ENCODE measurements at regions not wholly inside any gene's neighbourhood (a gene's known extent, or its start where the extent isn't known, plus 50 kb on each side); places are given as distances from the start of the nearest gene placed in this dataset.

- Histone ChIP-seq H3K36me3 (ENCODE audit: insufficient read depth, low read length, poor library complexity, severe bottlenecking) (no peaks in the 10 kb centered on the region), H3K27me3 (replicated peaks; ENCODE audit: insufficient read depth, low read depth, low read length, poor library complexity) (no peaks in the 10 kb centered on the region), H3K27ac (ENCODE audit: low read depth, low read length, poor library complexity, severe bottlenecking) (no peak overlapping the region), H3K4me1 (ENCODE audit: insufficient read depth, low read length, poor library complexity, severe bottlenecking) (no peaks in the 10 kb centered on the region), H3K4me3 (ENCODE audit: low read depth, low read length, poor library complexity, severe bottlenecking) (no peak overlapping the region), H3K9me3 (ENCODE audit: low read depth, low read length, poor library complexity, severe bottlenecking) (no peaks in the 10 kb centered on the region)
- CTCF ChIA-PET, result no interaction called here
- no peak for DNase-seq (ENCODE audit: low spot score)
- POLR2A ChIA-PET (ENCODE audit: low non-redundant PET), result no interaction called here
- intact Hi-C loops (cut with micrococcal nuclease; ENCODE audit: unreplicated experiment), result loop anchor here (10.0 kb wide), 1 partner anchor 253 kb away; no protein-coding TSS in a partner anchor
- TF ChIP-seq CTCF (conservative IDR thresholded peaks at IDR 0.05; ENCODE audit: low read depth, low read length), result no peak
- TF ChIP-seq EZH2 (IDR thresholded peaks at IDR 0.05; ENCODE audit: borderline replicate concordance, low read depth, low read length, poor library complexity, severe bottlenecking), result no peak
- BruUV-seq (replicated peaks), result no TSS peak
Observed at GRCh38 chr1:99482286-99482685, 163.6 kb upstream of the PALMD start.

GRCh38 chr1:99482750-99483149 is 163.2 kb upstream of the PALMD start:
- Histone ChIP-seq H3K4me1 (ENCODE audit: insufficient read depth, low read length, poor library complexity, severe bottlenecking) (no peaks in the 10 kb centered on the region), H3K27me3 (replicated peaks; ENCODE audit: insufficient read depth, low read depth, low read length, poor library complexity) (no peaks in the 10 kb centered on the region), H3K27ac (ENCODE audit: low read depth, low read length, poor library complexity, severe bottlenecking) (no peak overlapping the region), H3K9me3 (ENCODE audit: low read depth, low read length, poor library complexity, severe bottlenecking) (no peaks in the 10 kb centered on the region), H3K36me3 (ENCODE audit: insufficient read depth, low read length, poor library complexity, severe bottlenecking) (no peaks in the 10 kb centered on the region), H3K4me3 (ENCODE audit: low read depth, low read length, poor library complexity, severe bottlenecking) (no peak overlapping the region)
- BruUV-seq (replicated peaks), result no TSS peak
- POLR2A ChIA-PET (ENCODE audit: low non-redundant PET), result no interaction called here
- CTCF ChIA-PET, result no interaction called here
- intact Hi-C loops (cut with micrococcal nuclease; ENCODE audit: unreplicated experiment), result loop anchor here (10.0 kb wide), 1 partner anchor 252 kb away; no protein-coding TSS in a partner anchor
- DNase-seq (ENCODE audit: low spot score), result no peak
- TF ChIP-seq CTCF (conservative IDR thresholded peaks at IDR 0.05; ENCODE audit: low read depth, low read length), result no peak
- TF ChIP-seq EZH2 (IDR thresholded peaks at IDR 0.05; ENCODE audit: borderline replicate concordance, low read depth, low read length, poor library complexity, severe bottlenecking), result no peak

GRCh38 chr1:99490031-99490430 is 155.9 kb upstream of the PALMD start:
- TF ChIP-seq CTCF (conservative IDR thresholded peaks at IDR 0.05; ENCODE audit: low read depth, low read length) (no peak), EZH2 (IDR thresholded peaks at IDR 0.05; ENCODE audit: borderline replicate concordance, low read depth, low read length, poor library complexity, severe bottlenecking) (no peak)
- Histone ChIP-seq H3K27ac (ENCODE audit: low read depth, low read length, poor library complexity, severe bottlenecking) (no peak overlapping the region), H3K4me1 (ENCODE audit: insufficient read depth, low read length, poor library complexity, severe bottlenecking) (no peaks in the 10 kb centered on the region), H3K9me3 (ENCODE audit: low read depth, low read length, poor library complexity, severe bottlenecking) (no peaks in the 10 kb centered on the region), H3K36me3 (ENCODE audit: insufficient read depth, low read length, poor library complexity, severe bottlenecking) (no peaks in the 10 kb centered on the region), H3K4me3 (ENCODE audit: low read depth, low read length, poor library complexity, severe bottlenecking) (no peak overlapping the region), H3K27me3 (replicated peaks; ENCODE audit: insufficient read depth, low read depth, low read length, poor library complexity) (peaks cover 4% of the 10 kb centered on the region)
- DNase-seq (ENCODE audit: low spot score), result no peak
- intact Hi-C loops (cut with micrococcal nuclease; ENCODE audit: unreplicated experiment), result loop anchor here (5.0 to 10.0 kb wide), 2 partner anchors 215 to 738 kb away; no protein-coding TSS in a partner anchor
- CTCF ChIA-PET, result no interaction called here
- no TSS peak for BruUV-seq (replicated peaks)
- POLR2A ChIA-PET (ENCODE audit: low non-redundant PET), result no interaction called here

All from A673 (cell line).